Thymus (tissue), 11 donors: ENCODE measurements at regions not wholly inside any gene's neighbourhood (a gene's known extent, or its start where the extent isn't known, plus 50 kb on each side); places are given as distances from the start of the nearest gene placed in this dataset.

ENCODE experiments used
- DNase-seq, 9 donors: peaks; one replicate each; pipeline ENCODE4 v3.0.0-alpha.2; 2013; ENCODE audit warnings: low spot score in 9 of 9, low read depth in 6 of 9, missing footprints in 1 of 9
- H3K27ac ChIP-seq, 2 donors: one replicate each; pipeline ENCODE4 v1.5.1; 2013; ENCODE audit warnings: control low read depth in 1 of 2, low read depth in 1 of 2, low read length in 1 of 2, mild to moderate bottlenecking in 1 of 2, moderate library complexity in 1 of 2
- H3K27me3 ChIP-seq, 2 donors: one replicate each; pipeline ENCODE4 v1.5.1; 2013; ENCODE audit warnings: low read length in 1 of 2; ENCODE audit not compliant: control insufficient read depth in 2 of 2, insufficient read depth in 1 of 2
- H3K36me3 ChIP-seq, 2 donors: one replicate each; pipeline ENCODE4 v1.5.1; 2013; ENCODE audit warnings: low read length in 1 of 2, mild to moderate bottlenecking in 1 of 2, moderate library complexity in 1 of 2; ENCODE audit not compliant: control insufficient read depth in 2 of 2, insufficient read depth in 2 of 2
- H3K4me1 ChIP-seq, 2 donors: one replicate each; pipeline ENCODE4 v1.5.1; 2013; ENCODE audit warnings: low read length in 2 of 2; ENCODE audit not compliant: control insufficient read depth in 2 of 2, insufficient read depth in 2 of 2
- H3K4me3 ChIP-seq, 2 donors: one replicate each; pipeline ENCODE4 v1.5.1; 2013; ENCODE audit warnings: low read length in 2 of 2, control low read depth in 1 of 2, mild to moderate bottlenecking in 1 of 2
- H3K9me3 ChIP-seq, 2 donors: one replicate each; pipeline ENCODE4 v1.5.1; 2013; ENCODE audit warnings: low read length in 1 of 2, mild to moderate bottlenecking in 1 of 2; ENCODE audit not compliant: control insufficient read depth in 2 of 2, insufficient read depth in 1 of 2
- WGBS: extraction: QIAGEN DNeasy Blood & Tissue Kit; methylation state at CpG from one replicate; pipeline ENCODE4 v1.1.7; 2013; 5-methylcytosine and 5-hydroxymethylcytosine counted together
- donor health status: healthy.

- Histone ChIP-seq H3K27ac (no peak overlapping the region), H3K4me1 (no peaks in the 10 kb centered on the region), H3K27me3 (peaks cover 0 to 2% of the 10 kb centered on the region in 2 donors), H3K36me3 (no peaks in the 10 kb centered on the region), H3K9me3 (no peaks in the 10 kb centered on the region), H3K4me3 (no peak overlapping the region)
- no peak for DNase-seq
- 100% methylated on average over 1 of the region's 1 CpG for WGBS
Observed at GRCh38 chr5:61965069-61965468, 340.9 kb upstream of the KIF2A start.

GRCh38 chr5:61965490-61965889, 340.5 kb upstream of the KIF2A start:
- no peak for DNase-seq
- 93% methylated on average over 5 of the region's 5 CpGs for WGBS

GRCh38 chr5:61966296-61966955, 339.6 kb upstream of the KIF2A start:
- Histone ChIP-seq H3K4me1 (no peaks in the 10 kb centered on the region), H3K36me3 (no peaks in the 10 kb centered on the region), H3K4me3 (no peak overlapping the region), H3K27me3 (peaks cover 0 to 2% of the 10 kb centered on the region in 2 donors), H3K27ac (no peak overlapping the region), H3K9me3 (no peaks in the 10 kb centered on the region)
- DNase-seq, result no peak
- WGBS, result 69% methylated on average over 1 of the region's 1 CpG

More at GRCh38 chr5:61965490-61965889, 340.5 kb upstream of the KIF2A start:
- H3K36me3 ChIP-seq, result no peaks in the 10 kb centered on the region
- H3K4me3 ChIP-seq, result no peak overlapping the region
- no peaks in the 10 kb centered on the region for H3K9me3 ChIP-seq
- no peaks in the 10 kb centered on the region for H3K4me1 ChIP-seq
- H3K27me3 ChIP-seq, result peaks cover 0 to 2% of the 10 kb centered on the region in 2 donors
- H3K27ac ChIP-seq, result no peak overlapping the region

- no peaks in the 10 kb centered on the region for H3K36me3 ChIP-seq
- DNase-seq, result no peak
- H3K4me3 ChIP-seq, result no peak overlapping the region
- WGBS, result 83% methylated on average over 8 of the region's 8 CpGs
- peaks cover 0 to 2% of the 10 kb centered on the region in 2 donors for H3K27me3 ChIP-seq
- no peaks in the 10 kb centered on the region for H3K9me3 ChIP-seq
- H3K4me1 ChIP-seq, result no peaks in the 10 kb centered on the region
- no peak overlapping the region for H3K27ac ChIP-seq
Observed at GRCh38 chr5:61966997-61967396, 339.0 kb upstream of the KIF2A start.

- Histone ChIP-seq H3K4me3 (no peak overlapping the region), H3K27ac (no peak overlapping the region), H3K36me3 (no peaks in the 10 kb centered on the region), H3K4me1 (no peaks in the 10 kb centered on the region), H3K27me3 (peaks cover 0 to 2% of the 10 kb centered on the region in 2 donors), H3K9me3 (no peaks in the 10 kb centered on the region)
- 97% methylated on average over 3 of the region's 3 CpGs for WGBS
- no peak for DNase-seq
Observed at GRCh38 chr5:61967681-61968080, 338.3 kb upstream of the KIF2A start.

- no peak overlapping the region for H3K4me3 ChIP-seq
- H3K4me1 ChIP-seq, result no peaks in the 10 kb centered on the region
- peaks cover 0 to 2% of the 10 kb centered on the region in 2 donors for H3K27me3 ChIP-seq
- H3K27ac ChIP-seq, result no peak overlapping the region
- WGBS, result 91% methylated on average over 2 of the region's 2 CpGs
- H3K36me3 ChIP-seq, result no peaks in the 10 kb centered on the region
- DNase-seq, result no peak
- H3K9me3 ChIP-seq, result no peaks in the 10 kb centered on the region
Observed at GRCh38 chr5:61969347-61969746, 336.7 kb upstream of the KIF2A start.

GRCh38 chr5:61969755-61970154, 336.3 kb upstream of the KIF2A start:
- Histone ChIP-seq H3K27ac (no peak overlapping the region), H3K27me3 (peaks cover 0 to 2% of the 10 kb centered on the region in 2 donors), H3K4me1 (no peaks in the 10 kb centered on the region), H3K9me3 (no peaks in the 10 kb centered on the region), H3K36me3 (no peaks in the 10 kb centered on the region), H3K4me3 (no peak overlapping the region)
- no peak for DNase-seq
- WGBS, result 96% methylated on average over 2 of the region's 2 CpGs

GRCh38 chr5:61970218-61970617, 335.8 kb upstream of the KIF2A start:
- DNase-seq, result no peak
- Histone ChIP-seq H3K4me1 (no peaks in the 10 kb centered on the region), H3K9me3 (no peaks in the 10 kb centered on the region), H3K27ac (no peak overlapping the region), H3K4me3 (no peak overlapping the region), H3K36me3 (no peaks in the 10 kb centered on the region), H3K27me3 (peaks cover 0 to 2% of the 10 kb centered on the region in 2 donors)
- WGBS, result 95% methylated on average over 7 of the region's 7 CpGs

- DNase-seq, result no peak
- H3K9me3 ChIP-seq, result no peaks in the 10 kb centered on the region
- no peaks in the 10 kb centered on the region for H3K27me3 ChIP-seq
- no peak overlapping the region for H3K4me3 ChIP-seq
- no peak overlapping the region for H3K27ac ChIP-seq
- H3K36me3 ChIP-seq, result no peaks in the 10 kb centered on the region
- no peaks in the 10 kb centered on the region for H3K4me1 ChIP-seq
- WGBS, result 93% methylated on average over 6 of the region's 6 CpGs
Observed at GRCh38 chr5:61974680-61975079, 331.3 kb upstream of the KIF2A start.
